ENCODE measurements at regions not wholly inside any gene's neighbourhood (a gene's known extent, or its start where the extent isn't known, plus 50 kb on each side); places are given as distances from the start of the nearest gene placed in this dataset.

DNA sequence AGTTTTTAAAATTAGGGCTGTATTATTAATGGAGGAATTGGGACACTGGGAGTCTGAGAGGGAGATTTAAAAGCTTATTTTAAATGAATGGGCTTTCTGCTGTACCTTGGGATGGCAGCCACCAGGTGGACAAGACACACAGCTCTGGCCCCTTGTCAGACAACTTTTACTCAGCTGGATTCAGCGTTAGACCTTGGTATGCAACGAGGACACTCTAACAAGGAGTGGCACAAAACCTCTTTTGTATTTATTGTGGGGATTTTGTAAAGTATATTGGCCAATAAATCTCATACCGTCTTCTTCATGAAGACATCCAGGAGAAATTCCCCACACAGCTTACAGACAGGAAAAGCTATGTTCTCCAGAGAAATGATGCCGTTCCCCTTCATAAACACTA is 105.7 kb downstream of the LCA5 start:
- no peak for TF ChIP-seq EZH2 (IDR thresholded peaks at IDR 0.05; ENCODE audit: low read depth)
- TF ChIP-seq, protein P1, sequence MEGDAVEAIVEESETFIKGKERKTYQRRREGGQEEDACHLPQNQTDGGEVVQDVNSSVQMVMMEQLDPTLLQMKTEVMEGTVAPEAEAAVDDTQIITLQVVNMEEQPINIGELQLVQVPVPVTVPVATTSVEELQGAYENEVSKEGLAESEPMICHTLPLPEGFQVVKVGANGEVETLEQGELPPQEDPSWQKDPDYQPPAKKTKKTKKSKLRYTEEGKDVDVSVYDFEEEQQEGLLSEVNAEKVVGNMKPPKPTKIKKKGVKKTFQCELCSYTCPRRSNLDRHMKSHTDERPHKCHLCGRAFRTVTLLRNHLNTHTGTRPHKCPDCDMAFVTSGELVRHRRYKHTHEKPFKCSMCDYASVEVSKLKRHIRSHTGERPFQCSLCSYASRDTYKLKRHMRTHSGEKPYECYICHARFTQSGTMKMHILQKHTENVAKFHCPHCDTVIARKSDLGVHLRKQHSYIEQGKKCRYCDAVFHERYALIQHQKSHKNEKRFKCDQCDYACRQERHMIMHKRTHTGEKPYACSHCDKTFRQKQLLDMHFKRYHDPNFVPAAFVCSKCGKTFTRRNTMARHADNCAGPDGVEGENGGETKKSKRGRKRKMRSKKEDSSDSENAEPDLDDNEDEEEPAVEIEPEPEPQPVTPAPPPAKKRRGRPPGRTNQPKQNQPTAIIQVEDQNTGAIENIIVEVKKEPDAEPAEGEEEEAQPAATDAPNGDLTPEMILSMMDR (conservative IDR thresholded peaks at IDR 0.05): no peak

Data from PC-9 (cell line).